Heart left ventricle (tissue), 16 donors: ENCODE measurements at regions not wholly inside any gene's neighbourhood (a gene's known extent, or its start where the extent isn't known, plus 50 kb on each side); places are given as distances from the start of the nearest gene placed in this dataset.

Source experiments
- ATAC-seq, 4 donors: fragments of 200-7000 bp; cut with Tn5 transposase; one replicate each; pipeline ENCODE4 v1.9.1; 2020 to 2022; ENCODE audit warnings: moderate library complexity in 4 of 4, mild to moderate bottlenecking in 3 of 4, moderate number of reproducible peaks in 1 of 4
- DNase-seq, 5 donors: peaks; one replicate each; pipeline ENCODE4 v3.0.0-alpha.2; 2020
- H3K27ac ChIP-seq, 12 donors: fragments of 200-600 bp; sonication (generic) in 4 of 12; one replicate each; pipeline versions ENCODE4 v1.5.0 to v1.8.0; 2016 to 2022; ENCODE audit warnings: mild to moderate bottlenecking in 2 of 12
- H3K27me3 ChIP-seq, 9 donors: fragments of 200-600 bp; sonication (generic) in 2 of 9; one replicate each; pipeline versions ENCODE4 v1.5.1 to v1.8.0; 2016 to 2022; ENCODE audit warnings: mild to moderate bottlenecking in 3 of 9
- H3K36me3 ChIP-seq, 9 donors: fragments of 200-600 bp; sonication (generic) in 2 of 9; one replicate each; pipeline versions ENCODE4 v1.5.0 to v1.8.0; 2018 to 2022; ENCODE audit warnings: mild to moderate bottlenecking in 2 of 9
- H3K4me1 ChIP-seq, 12 donors: fragments of 200-600 bp; sonication (generic) in 4 of 12; one replicate each; pipeline versions ENCODE4 v1.5.0 to v1.8.0; 2016 to 2022; ENCODE audit warnings: mild to moderate bottlenecking in 3 of 12
- H3K4me3 ChIP-seq, 12 donors: fragments of 200-600 bp; sonication (generic) in 4 of 12; one replicate each; pipeline versions ENCODE4 v1.5.0 to v1.8.0; 2017 to 2022; ENCODE audit warnings: mild to moderate bottlenecking in 9 of 12, moderate library complexity in 4 of 12
- H3K9me3 ChIP-seq, 12 donors: fragments of 200-600 bp; sonication (generic) in 4 of 12; one replicate each; pipeline versions ENCODE4 v1.5.0 to v1.8.0; 2016 to 2022; ENCODE audit warnings: mild to moderate bottlenecking in 1 of 12
- POLR2A ChIP-seq, 2 donors: fragments of 450-650 bp; IDR thresholded peaks; one replicate each; pipeline ENCODE4 v1.6.1; 2017; ENCODE audit warnings: antibody characterized with exemption in 2 of 2, mild to moderate bottlenecking in 2 of 2, moderate library complexity in 2 of 2
- WGBS, 4 donors: extraction: QIAGEN DNeasy Blood & Tissue Kit in 2 of 4; methylation state at CpG; one replicate each; pipeline versions ENCODE4 v1.1.5 to v1.1.7; 2013 to 2018; 5-methylcytosine and 5-hydroxymethylcytosine counted together
- intact Hi-C, 10 donors: fragments of 100-400 bp; cut with DNase I; formaldehyde crosslinking; loops; one replicate each; pipeline versions ENCODE4 v1.11.1 to v1.14.2; 2022
- TF ChIP-seq, protein P1 (sequence below), 12 donors: fragments of 200-600 bp; sonication (generic) in 4 of 12; IDR thresholded peaks; one replicate each; pipeline versions ENCODE4 v1.5.0 to v1.8.0; 2018 to 2022; ENCODE audit warnings: antibody characterized with exemption in 12 of 12, mild to moderate bottlenecking in 5 of 12
- donor health status: ischemic (EF 13 %, LVEDD 7.1; RV severe dilation, severe dysfunction).
- donor health status: healthy with polysubstance abuse.
- donor health status: DM: no; HTN: yes; CAD: no.
- donor health status: DM: no; HTN: no; CAD: no.
- donor health status: ischemic (EF 25% LVEDD 6.9; RV normal size, moderate dysfunction).
- donor health status: ischemic (EF 25% LVEDD 5.7; RV mildly dilated, moderate dysfunction).
- donor health status: healthy.
- donor health status: DM: yes; HTN: yes; CAD: no.
- donor health status: ischemic (EF 35%, LVEDD 5.7; RV mildly dilated, moderate dysfunction).
- donor health status: nonischemic (EF 11% LVEDD 7.7; RV severe dilation, severe dysfunction).
- donor health status: DM: yes; HTN: yes; CAD: no.
- donor health status: PGD.
- donor health status: ischemic (EF 29% LVEDD 5.4; RV normal size, mild dysfunction).
- donor health status: nonischemic (EF 23%, LVEDD 6.1; RV moderate dilation, normal function).

DNA sequence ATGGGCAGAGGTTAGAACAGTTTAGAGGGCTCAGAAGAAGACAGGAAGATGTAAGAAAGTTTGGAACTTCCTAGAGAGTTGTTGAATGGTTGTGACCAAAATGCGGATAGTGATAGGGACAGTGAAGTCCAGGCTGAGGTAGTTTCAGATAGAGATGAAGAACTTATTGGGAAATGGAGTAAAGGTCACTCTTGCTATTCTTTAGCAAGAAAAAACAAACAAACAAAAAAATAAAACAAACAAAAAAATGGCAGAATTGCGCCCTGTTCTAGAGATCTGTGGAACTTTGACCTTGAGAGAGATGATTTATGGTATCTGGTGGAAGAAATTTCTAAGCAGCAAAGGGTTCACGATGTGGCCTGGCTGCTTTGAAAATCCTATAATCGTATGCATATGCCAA, 185.1 kb upstream of the SFRP2 start:
- DNase-seq: no peak
- H3K27me3 ChIP-seq: no peaks in the 10 kb centered on the region
- peaks cover 0 to 16% (median 0%) of the 10 kb centered on the region in 12 donors for H3K9me3 ChIP-seq
- 49 to 88% (median 61%) methylated on average over 4 of the region's 4 CpGs for WGBS, 4 donors
- no peak overlapping the region for H3K4me3 ChIP-seq
- no peak overlapping the region for H3K27ac ChIP-seq
- TF ChIP-seq, protein P1, sequence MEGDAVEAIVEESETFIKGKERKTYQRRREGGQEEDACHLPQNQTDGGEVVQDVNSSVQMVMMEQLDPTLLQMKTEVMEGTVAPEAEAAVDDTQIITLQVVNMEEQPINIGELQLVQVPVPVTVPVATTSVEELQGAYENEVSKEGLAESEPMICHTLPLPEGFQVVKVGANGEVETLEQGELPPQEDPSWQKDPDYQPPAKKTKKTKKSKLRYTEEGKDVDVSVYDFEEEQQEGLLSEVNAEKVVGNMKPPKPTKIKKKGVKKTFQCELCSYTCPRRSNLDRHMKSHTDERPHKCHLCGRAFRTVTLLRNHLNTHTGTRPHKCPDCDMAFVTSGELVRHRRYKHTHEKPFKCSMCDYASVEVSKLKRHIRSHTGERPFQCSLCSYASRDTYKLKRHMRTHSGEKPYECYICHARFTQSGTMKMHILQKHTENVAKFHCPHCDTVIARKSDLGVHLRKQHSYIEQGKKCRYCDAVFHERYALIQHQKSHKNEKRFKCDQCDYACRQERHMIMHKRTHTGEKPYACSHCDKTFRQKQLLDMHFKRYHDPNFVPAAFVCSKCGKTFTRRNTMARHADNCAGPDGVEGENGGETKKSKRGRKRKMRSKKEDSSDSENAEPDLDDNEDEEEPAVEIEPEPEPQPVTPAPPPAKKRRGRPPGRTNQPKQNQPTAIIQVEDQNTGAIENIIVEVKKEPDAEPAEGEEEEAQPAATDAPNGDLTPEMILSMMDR (IDR thresholded peaks at IDR 0.05): no peak
- TF ChIP-seq POLR2A (IDR thresholded peaks at IDR 0.05): no peak
- H3K4me1 ChIP-seq: no peaks in the 10 kb centered on the region
- intact Hi-C loops: no loop called here
- H3K36me3 ChIP-seq: no peaks in the 10 kb centered on the region
- no peak for ATAC-seq

DNA sequence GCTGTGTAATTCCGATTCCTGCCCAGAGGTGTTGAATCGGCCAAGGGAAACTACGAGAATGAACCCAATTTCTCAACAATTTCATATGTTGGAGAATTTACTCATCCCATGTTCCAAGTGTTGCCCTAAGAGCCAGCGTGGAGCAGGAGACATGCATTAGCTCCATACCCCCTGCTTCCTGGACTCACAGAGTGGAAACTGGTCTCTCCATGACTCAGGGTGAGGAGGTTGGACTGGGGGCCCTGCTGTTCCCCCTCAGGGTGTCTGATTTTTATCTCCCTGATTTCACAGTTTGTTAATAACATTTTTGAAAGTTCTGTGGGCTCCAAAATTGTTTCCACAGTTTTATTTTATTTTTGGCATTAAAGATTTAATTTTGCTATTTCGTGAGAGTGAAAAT, 183.0 kb upstream of the SFRP2 start:
- Histone ChIP-seq H3K4me3 (no peak overlapping the region), H3K9me3 (peaks cover 0 to 16% (median 0%) of the 10 kb centered on the region in 12 donors), H3K4me1 (no peaks in the 10 kb centered on the region), H3K36me3 (no peaks in the 10 kb centered on the region), H3K27ac (no peak overlapping the region), H3K27me3 (no peaks in the 10 kb centered on the region)
- DNase-seq: no peak
- TF ChIP-seq, protein P1 (IDR thresholded peaks at IDR 0.05): no peak
- no peak for TF ChIP-seq POLR2A (IDR thresholded peaks at IDR 0.05)
- ATAC-seq: no peak
- intact Hi-C loops: no loop called here
- 86 to 91% (median 90%) methylated on average over 5 of the region's 5 CpGs for WGBS, 4 donors

DNA sequence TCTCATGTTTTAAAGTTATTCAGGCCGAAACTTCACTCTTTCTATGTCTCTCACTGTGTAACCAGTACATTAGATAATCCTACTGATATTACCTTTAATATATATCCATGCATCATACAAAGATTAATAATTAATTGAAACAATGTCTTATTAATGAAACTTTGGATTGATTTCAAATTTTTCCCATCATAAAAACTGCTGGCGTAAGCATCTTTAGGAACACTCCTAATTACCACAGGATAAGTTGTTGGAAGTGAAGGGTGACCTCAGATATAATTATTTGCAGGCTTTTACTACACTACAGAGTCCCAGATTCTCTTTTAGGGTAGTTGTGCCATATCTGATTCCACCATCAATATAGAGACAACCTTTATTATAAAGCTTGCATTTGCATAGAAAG, 181.3 kb upstream of the SFRP2 start:
- ATAC-seq (no peak), DNase-seq (no peak)
- Histone ChIP-seq H3K36me3 (no peaks in the 10 kb centered on the region), H3K9me3 (peaks cover 0 to 13% (median 0%) of the 10 kb centered on the region in 12 donors), H3K4me1 (no peaks in the 10 kb centered on the region), H3K4me3 (no peak overlapping the region), H3K27ac (no peak overlapping the region), H3K27me3 (no peaks in the 10 kb centered on the region)
- intact Hi-C loops: no loop called here
- WGBS, 4 donors: 91 to 96% (median 93%) methylated on average over 2 of the region's 2 CpGs
- TF ChIP-seq POLR2A (IDR thresholded peaks at IDR 0.05): no peak
- TF ChIP-seq, protein P1 (IDR thresholded peaks at IDR 0.05): no peak

DNA sequence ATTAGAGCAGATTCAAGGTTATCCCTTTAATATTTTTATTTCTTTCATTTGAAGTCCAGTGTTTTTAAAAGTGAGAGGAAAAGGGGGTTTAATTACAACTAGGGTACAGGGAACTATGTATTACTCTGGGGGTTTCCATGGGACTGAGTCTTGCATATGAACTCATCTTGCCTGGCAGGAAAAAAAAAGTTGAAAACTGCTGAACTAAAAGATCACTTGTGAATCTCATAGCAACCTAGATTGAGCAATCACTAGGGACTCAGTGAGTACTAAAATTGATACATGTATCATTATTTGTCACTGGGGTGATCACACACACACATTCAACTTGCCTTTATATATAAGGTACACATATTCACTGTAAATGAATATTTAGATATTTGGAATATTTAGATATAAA, 180.7 kb upstream of the SFRP2 start:
- H3K9me3 ChIP-seq: peaks cover 0 to 7% (median 0%) of the 10 kb centered on the region in 12 donors
- intact Hi-C loops: no loop called here
- H3K4me1 ChIP-seq: no peaks in the 10 kb centered on the region
- DNase-seq (no peak), ATAC-seq (no peak)
- no peaks in the 10 kb centered on the region for H3K36me3 ChIP-seq
- TF ChIP-seq, protein P1 (IDR thresholded peaks at IDR 0.05): no peak
- no peak for TF ChIP-seq POLR2A (IDR thresholded peaks at IDR 0.05)
- H3K27ac ChIP-seq: no peak overlapping the region
- H3K27me3 ChIP-seq: no peaks in the 10 kb centered on the region
- H3K4me3 ChIP-seq: no peak overlapping the region
